Testis (tissue), 2 donors: ENCODE measurements at regions not wholly inside any gene's neighbourhood (a gene's known extent, or its start where the extent isn't known, plus 50 kb on each side); places are given as distances from the start of the nearest gene placed in this dataset.
"Not testable (repeated sequence)": the region's sequence is repeated elsewhere in the genome, so short reads cannot be mapped to it uniquely, and the experiment has no call there.

ENCODE experiments used
- DNase-seq: peaks from one replicate; pipeline ENCODE4 v3.0.0-alpha.2; 2019
- H3K27ac ChIP-seq, 2 donors: fragments of 200-600 bp; sonication (generic); one replicate each; pipeline ENCODE4 v1.5.1; 2019
- H3K27me3 ChIP-seq: fragments of 200-600 bp; sonication (generic); one replicate; pipeline ENCODE4 v1.5.1; 2019
- H3K36me3 ChIP-seq: fragments of 200-600 bp; sonication (generic); one replicate; pipeline ENCODE4 v1.5.1; 2017; ENCODE audit warnings: low read depth; ENCODE audit errors: missing control alignments
- H3K4me1 ChIP-seq: fragments of 200-600 bp; sonication (generic); one replicate; pipeline ENCODE4 v1.5.1; 2019
- H3K4me3 ChIP-seq, 2 donors: fragments of 200-600 bp; sonication (generic); one replicate each; pipeline ENCODE4 v1.5.1; 2017 to 2019
- H3K9me3 ChIP-seq: fragments of 200-600 bp; sonication (generic); one replicate; pipeline ENCODE4 v1.5.1; 2017
- POLR2A ChIP-seq: fragments of 450-650 bp; IDR thresholded peaks from one replicate; pipeline ENCODE4 v1.6.1; 2017; ENCODE audit warnings: antibody characterized with exemption, mild to moderate bottlenecking, moderate library complexity
- WGBS, 2 donors: methylation state at CpG; one replicate each; pipeline ENCODE4 v1.1.5; 2018; 5-methylcytosine and 5-hydroxymethylcytosine counted together
- intact Hi-C: fragments of 100-400 bp; cut with DNase I; formaldehyde crosslinking; loops from one replicate; pipeline ENCODE4 v1.15.1; 2023; ENCODE audit warnings: low total_unique reads
- TF ChIP-seq, protein P1 (sequence below), 3 experiments: fragments of 450-650 bp in 2 of 3; fragments of 200-600 bp in 1 of 3; sonication (generic) in 1 of 3; IDR thresholded peaks; one replicate each; pipeline ENCODE4 v1.5.1; 2016 to 2019; ENCODE audit warnings: antibody characterized with exemption in 3 of 3, mild to moderate bottlenecking in 2 of 3, moderate library complexity in 1 of 3

DNA sequence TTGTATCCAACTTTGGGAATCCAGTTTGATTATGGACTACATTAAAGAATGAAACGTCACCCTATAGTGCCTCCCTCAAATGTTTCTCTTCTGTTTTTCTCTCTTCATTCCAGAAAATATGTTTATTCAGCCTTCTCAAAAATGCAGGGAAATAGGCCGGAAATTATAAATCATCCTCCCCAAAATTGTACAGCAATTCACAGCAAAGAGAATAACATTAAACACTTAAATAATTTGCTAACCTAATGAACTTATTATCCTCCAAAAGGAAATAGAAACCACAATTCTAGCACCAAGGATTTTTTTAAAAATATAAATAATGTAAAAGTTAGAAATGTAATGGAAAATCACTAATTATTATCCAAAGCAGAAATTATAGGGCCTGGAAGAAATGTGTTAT is 115.9 kb upstream of the CCNG1 start:
- Histone ChIP-seq H3K36me3 (no peaks in the 10 kb centered on the region), H3K4me3 (no peak overlapping the region), H3K4me1 (no peaks in the 10 kb centered on the region), H3K9me3 (no peaks in the 10 kb centered on the region), H3K27me3 (no peaks in the 10 kb centered on the region), H3K27ac (no peak overlapping the region)
- WGBS, 2 donors, result 79 to 86% methylated on average over 2 of the region's 2 CpGs
- intact Hi-C loops, result no loop called here
- TF ChIP-seq, protein P1, sequence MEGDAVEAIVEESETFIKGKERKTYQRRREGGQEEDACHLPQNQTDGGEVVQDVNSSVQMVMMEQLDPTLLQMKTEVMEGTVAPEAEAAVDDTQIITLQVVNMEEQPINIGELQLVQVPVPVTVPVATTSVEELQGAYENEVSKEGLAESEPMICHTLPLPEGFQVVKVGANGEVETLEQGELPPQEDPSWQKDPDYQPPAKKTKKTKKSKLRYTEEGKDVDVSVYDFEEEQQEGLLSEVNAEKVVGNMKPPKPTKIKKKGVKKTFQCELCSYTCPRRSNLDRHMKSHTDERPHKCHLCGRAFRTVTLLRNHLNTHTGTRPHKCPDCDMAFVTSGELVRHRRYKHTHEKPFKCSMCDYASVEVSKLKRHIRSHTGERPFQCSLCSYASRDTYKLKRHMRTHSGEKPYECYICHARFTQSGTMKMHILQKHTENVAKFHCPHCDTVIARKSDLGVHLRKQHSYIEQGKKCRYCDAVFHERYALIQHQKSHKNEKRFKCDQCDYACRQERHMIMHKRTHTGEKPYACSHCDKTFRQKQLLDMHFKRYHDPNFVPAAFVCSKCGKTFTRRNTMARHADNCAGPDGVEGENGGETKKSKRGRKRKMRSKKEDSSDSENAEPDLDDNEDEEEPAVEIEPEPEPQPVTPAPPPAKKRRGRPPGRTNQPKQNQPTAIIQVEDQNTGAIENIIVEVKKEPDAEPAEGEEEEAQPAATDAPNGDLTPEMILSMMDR (IDR thresholded peaks at IDR 0.05), result no peak
- no peak for TF ChIP-seq POLR2A
- DNase-seq, result no peak

DNA sequence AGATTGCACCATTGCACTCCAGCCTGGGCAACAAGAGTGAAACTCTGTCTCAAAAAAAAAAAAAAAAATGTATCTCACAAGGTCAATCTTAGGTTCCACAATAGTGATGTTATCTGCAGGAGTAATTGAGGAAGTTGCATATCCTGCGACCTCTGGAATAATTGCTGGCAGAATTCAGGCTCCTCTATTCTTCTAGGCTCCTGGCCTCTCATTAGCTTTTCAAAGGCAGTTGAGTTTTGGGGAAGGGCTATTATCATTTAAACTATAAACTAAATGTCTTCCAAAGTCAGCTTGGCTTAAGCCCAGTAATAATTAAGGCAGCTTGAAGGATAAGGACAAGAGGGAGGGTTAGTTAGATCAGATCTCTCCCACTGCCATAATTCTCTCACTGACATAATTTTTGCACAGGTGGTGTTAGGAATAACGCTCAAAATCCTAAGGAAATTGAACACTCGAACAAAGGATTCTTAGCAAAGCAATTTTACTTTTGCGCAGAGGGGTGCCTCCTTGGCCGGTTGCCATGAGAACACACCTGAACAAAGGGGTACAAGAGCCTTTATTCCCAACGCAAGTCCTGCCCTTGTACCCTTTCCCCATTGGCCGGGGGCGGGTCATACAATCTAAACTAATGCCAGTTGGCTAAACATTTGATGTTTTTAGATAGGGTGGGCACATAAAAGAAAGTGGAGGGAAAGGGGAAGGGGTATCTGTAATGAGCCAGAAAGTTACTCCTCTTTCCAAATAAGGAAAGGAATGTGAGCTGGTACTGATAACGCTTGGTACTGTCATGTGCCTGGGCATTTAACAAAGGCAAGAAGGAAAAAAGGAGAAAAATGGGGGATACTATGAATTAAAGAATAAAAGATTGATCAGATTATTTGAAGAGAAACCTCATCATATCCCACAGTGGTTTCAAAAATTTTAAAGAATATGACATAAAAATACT is 106.4 kb upstream of the CCNG1 start:
- no peak overlapping the region for H3K27ac ChIP-seq
- H3K9me3 ChIP-seq, result no peaks in the 10 kb centered on the region
- 80 to 86% methylated on average over 9 of the region's 9 CpGs for WGBS, 2 donors
- no peaks in the 10 kb centered on the region for H3K36me3 ChIP-seq
- H3K27me3 ChIP-seq, result no peaks in the 10 kb centered on the region
- intact Hi-C loops, result no loop called here
- no peak for DNase-seq
- H3K4me3 ChIP-seq, result no peak overlapping the region
- H3K4me1 ChIP-seq, result no peaks in the 10 kb centered on the region
- TF ChIP-seq POLR2A, result no peak
- TF ChIP-seq, protein P1 (IDR thresholded peaks at IDR 0.05), result no peak

DNA sequence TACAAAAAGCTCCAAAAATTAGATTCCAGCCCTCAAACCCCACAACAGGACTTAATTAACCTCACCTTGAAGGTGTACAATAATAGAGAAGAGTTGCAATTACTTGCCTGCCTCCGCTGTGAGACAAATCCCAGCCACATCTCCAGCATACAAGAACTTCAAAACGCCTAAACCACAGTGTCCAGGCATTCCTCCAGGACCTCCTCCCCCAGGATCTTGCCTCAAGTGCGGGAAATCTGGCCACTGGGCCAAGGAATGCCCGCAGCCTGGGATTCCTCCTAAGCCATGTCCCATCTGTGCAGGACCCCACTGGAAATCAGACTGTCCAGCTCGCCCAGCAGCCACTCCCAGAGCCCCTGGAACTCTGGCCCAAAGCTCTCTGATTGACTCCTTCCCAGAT is 101.3 kb upstream of the CCNG1 start:
- H3K4me3 ChIP-seq, H3K36me3 ChIP-seq, intact Hi-C loops, H3K4me1 ChIP-seq, H3K27me3 ChIP-seq, H3K27ac ChIP-seq, DNase-seq, H3K9me3 ChIP-seq: not testable (repeated sequence)
- WGBS, 2 donors, result 76 to 77% methylated on average over 5 of the region's 5 CpGs

- intact Hi-C loops, result no loop called here
- Histone ChIP-seq H3K27me3 (no peaks in the 10 kb centered on the region), H3K4me1 (no peaks in the 10 kb centered on the region), H3K27ac (no peak overlapping the region), H3K9me3 (no peaks in the 10 kb centered on the region), H3K4me3 (no peak overlapping the region), H3K36me3 (no peaks in the 10 kb centered on the region)
- DNase-seq, result no peak
- 67 to 78% methylated on average over 3 of the region's 3 CpGs for WGBS, 2 donors
- no peak for TF ChIP-seq POLR2A
- TF ChIP-seq, protein P1 (IDR thresholded peaks at IDR 0.05), result no peak
These were observed 98.2 kb upstream of the CCNG1 start for GRCh38 chr5:163339148-163339547.

GRCh38 chr5:163340378-163340777 is 97.0 kb upstream of the CCNG1 start:
- 95 to 98% methylated on average over 6 of the region's 6 CpGs for WGBS, 2 donors

DNA sequence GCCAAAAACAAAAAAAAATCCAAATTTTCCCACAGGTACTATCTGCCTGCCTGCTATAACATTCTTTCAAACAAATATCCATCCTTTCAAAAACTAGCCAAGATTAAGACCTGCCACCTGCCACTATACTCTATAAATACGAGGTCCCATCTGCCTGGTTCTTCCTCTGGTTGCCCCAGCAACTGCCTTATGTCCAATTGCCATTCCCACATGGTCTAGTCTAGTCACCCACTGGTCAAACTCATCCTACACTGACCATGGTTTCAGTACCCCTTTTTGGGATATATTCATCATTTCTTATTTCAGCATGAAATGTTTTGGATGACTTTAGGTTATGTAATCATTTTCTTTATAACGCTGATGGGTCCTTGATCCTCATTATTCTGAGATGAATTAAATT is 95.1 kb upstream of the CCNG1 start:
- H3K9me3 ChIP-seq, result no peaks in the 10 kb centered on the region
- no peak for DNase-seq
- 87 to 92% methylated on average over 2 of the region's 2 CpGs for WGBS, 2 donors
- H3K4me3 ChIP-seq, result no peak overlapping the region
- no peaks in the 10 kb centered on the region for H3K4me1 ChIP-seq
- no peaks in the 10 kb centered on the region for H3K27me3 ChIP-seq
- intact Hi-C loops, result no loop called here
- no peak overlapping the region for H3K27ac ChIP-seq
- H3K36me3 ChIP-seq, result no peaks in the 10 kb centered on the region
- TF ChIP-seq, protein P1 (IDR thresholded peaks at IDR 0.05), result no peak
- TF ChIP-seq POLR2A, result no peak

More at GRCh38 chr5:163340378-163340777, 97.0 kb upstream of the CCNG1 start:
- H3K9me3 ChIP-seq, intact Hi-C loops, H3K36me3 ChIP-seq, H3K27me3 ChIP-seq, H3K4me3 ChIP-seq, H3K4me1 ChIP-seq, DNase-seq, H3K27ac ChIP-seq: not testable (repeated sequence)
